Adrenal gland (tissue), 9 donors: ENCODE measurements at regions not wholly inside any gene's neighbourhood (a gene's known extent, or its start where the extent isn't known, plus 50 kb on each side); places are given as distances from the start of the nearest gene placed in this dataset.

Experiments
- DNase-seq, 7 donors: peaks; one replicate each; pipeline ENCODE4 v3.0.0-alpha.2; 2019 to 2020
- H3K27ac ChIP-seq, 5 donors: fragments of 200-600 bp; sonication (generic) in 4 of 5; 1 replicate in 3 of 5; 2 replicates in 2 of 5; pipeline versions ENCODE4 v1.5.1 to v1.8.0; 2016 to 2020; ENCODE audit warnings: mild to moderate bottlenecking in 1 of 5
- H3K27me3 ChIP-seq: fragments of 200-600 bp; 2 replicates; pipeline ENCODE4 v1.8.0; 2021
- H3K36me3 ChIP-seq, 2 donors: fragments of 200-600 bp; replicated peaks in 1 of 2; 1 replicate in 1 of 2; 2 replicates in 1 of 2; pipeline versions ENCODE4 v1.5.1 to v1.8.0; 2018 to 2022
- H3K4me1 ChIP-seq, 2 donors: fragments of 200-600 bp; replicated peaks in 1 of 2; 1 replicate in 1 of 2; 2 replicates in 1 of 2; pipeline versions ENCODE4 v1.5.1 to v1.8.0; 2018 to 2021
- H3K4me3 ChIP-seq, 4 donors: fragments of 200-600 bp; sonication (generic) in 3 of 4; one replicate each; pipeline ENCODE4 v1.5.1; 2016 to 2018
- H3K9me3 ChIP-seq, 3 donors: fragments of 200-600 bp; sonication (generic) in 1 of 3; replicated peaks in 1 of 3; 1 replicate in 2 of 3; 2 replicates in 1 of 3; pipeline versions ENCODE4 v1.5.1 to v1.8.0; 2016 to 2021
- CTCF ChIP-seq, 6 experiments: fragments of 450-650 bp in 4 of 6; fragments of 200-600 bp in 2 of 6; sonication (generic) in 1 of 6; IDR thresholded peaks; 1 replicate in 5 of 6; 2 replicates in 1 of 6; pipeline versions ENCODE4 v1.5.1 to v1.8.0; 2016 to 2021; ENCODE audit warnings: antibody characterized with exemption in 6 of 6, mild to moderate bottlenecking in 2 of 6, moderate library complexity in 1 of 6
- POLR2A ChIP-seq, 2 donors: fragments of 450-650 bp; IDR thresholded peaks; one replicate each; pipeline ENCODE4 v1.6.1; 2017; ENCODE audit warnings: antibody characterized with exemption in 2 of 2, mild to moderate bottlenecking in 2 of 2, moderate library complexity in 1 of 2
- WGBS, 4 donors: extraction: QIAGEN DNeasy Blood & Tissue Kit in 2 of 4; methylation state at CpG; one replicate each; pipeline versions ENCODE4 v1.1.5 to v1.1.7; 2013 to 2017; 5-methylcytosine and 5-hydroxymethylcytosine counted together
- intact Hi-C, 2 donors: fragments of 100-400 bp; cut with DNase I; formaldehyde crosslinking; loops; one replicate each; pipeline versions ENCODE4 v1.14.1 to v1.15.0; 2022 to 2023
- donor health status: healthy with polysubstance abuse.
- donor health status: Bipolar disorder and iron deficiency.
- donor health status: DM: yes; HTN: yes; CAD: no.
- donor health status: DM: no; HTN: no; CAD: no.
- donor health status: DM: no; HTN: no; CAD: no.

GRCh38 chr20:4401601-4402000 lies 152.5 kb upstream of the ADRA1D start:
- DNase-seq = no peak
- intact Hi-C loops = no loop called here
- Histone ChIP-seq H3K9me3 (no peaks in the 10 kb centered on the region), H3K36me3 (no peaks in the 10 kb centered on the region), H3K27ac (no peak overlapping the region), H3K4me1 (no peaks in the 10 kb centered on the region), H3K27me3 (peaks cover 10% of the 10 kb centered on the region), H3K4me3 (no peak overlapping the region)
- 50 to 70% (median 67%) methylated on average over 3 of the region's 3 CpGs for WGBS, 4 donors
- TF ChIP-seq CTCF (IDR thresholded peaks at IDR 0.05) (no peak), POLR2A (IDR thresholded peaks at IDR 0.05) (no peak)

GRCh38 chr20:4384961-4385360 lies 135.9 kb upstream of the ADRA1D start:
- 79 to 92% (median 84%) methylated on average over 4 of the region's 4 CpGs for WGBS, 4 donors
- H3K4me1 ChIP-seq = no peaks in the 10 kb centered on the region
- H3K36me3 ChIP-seq = no peaks in the 10 kb centered on the region
- no peak overlapping the region for H3K27ac ChIP-seq
- H3K27me3 ChIP-seq = peaks cover 7% of the 10 kb centered on the region
- H3K9me3 ChIP-seq = no peaks in the 10 kb centered on the region
- no peak for DNase-seq
- no peak for TF ChIP-seq CTCF (IDR thresholded peaks at IDR 0.05)
- TF ChIP-seq POLR2A (IDR thresholded peaks at IDR 0.05) = no peak
- intact Hi-C loops = no loop called here
- H3K4me3 ChIP-seq = no peak overlapping the region

GRCh38 chr20:4383961-4384360 lies 134.9 kb upstream of the ADRA1D start:
- no peak for DNase-seq
- Histone ChIP-seq H3K9me3 (no peaks in the 10 kb centered on the region), H3K4me1 (no peaks in the 10 kb centered on the region), H3K36me3 (no peaks in the 10 kb centered on the region), H3K4me3 (no peak overlapping the region), H3K27me3 (peaks cover 7% of the 10 kb centered on the region), H3K27ac (no peak overlapping the region)
- intact Hi-C loops = no loop called here
- 36 to 52% (median 44%) methylated on average over 5 of the region's 5 CpGs for WGBS, 4 donors
- TF ChIP-seq CTCF (IDR thresholded peaks at IDR 0.05) (no peak), POLR2A (IDR thresholded peaks at IDR 0.05) (no peak)

GRCh38 chr20:4375881-4376280 lies 126.8 kb upstream of the ADRA1D start:
- Histone ChIP-seq H3K9me3 (no peaks in the 10 kb centered on the region), H3K4me1 (no peaks in the 10 kb centered on the region), H3K27me3 (peaks cover 6% of the 10 kb centered on the region), H3K27ac (no peak overlapping the region), H3K36me3 (no peaks in the 10 kb centered on the region), H3K4me3 (no peak overlapping the region)
- intact Hi-C loops = no loop called here
- no peak for TF ChIP-seq POLR2A (IDR thresholded peaks at IDR 0.05)
- no peak for TF ChIP-seq CTCF (IDR thresholded peaks at IDR 0.05)
- no peak for DNase-seq
- 42 to 69% (median 45%) methylated on average over 4 of the region's 4 CpGs for WGBS, 4 donors
